Liver (tissue), 3 donors: ENCODE measurements at regions not wholly inside any gene's neighbourhood (a gene's known extent, or its start where the extent isn't known, plus 50 kb on each side); places are given as distances from the start of the nearest gene placed in this dataset.

Experiments
- ATF3 ChIP-seq: IDR thresholded peaks from 2 replicates; pipeline ENCODE4 v1.6.1; 2016; ENCODE audit warnings: antibody characterized with exemption
- FOXA1 ChIP-seq: IDR thresholded peaks from 2 replicates; pipeline ENCODE4 v1.6.1; 2016; ENCODE audit warnings: antibody characterized with exemption
- GABPA ChIP-seq, 2 donors: IDR thresholded peaks in 1 of 2; conservative IDR thresholded peaks in 1 of 2; 2 replicates each; pipeline ENCODE4 v1.6.1; 2016; ENCODE audit warnings: antibody characterized with exemption in 2 of 2, mild to moderate bottlenecking in 1 of 2, moderate library complexity in 1 of 2
- HNF4A ChIP-seq, 2 donors: conservative IDR thresholded peaks; 2 replicates each; pipeline ENCODE4 v1.6.1; 2016; ENCODE audit warnings: antibody characterized with exemption in 2 of 2, mild to moderate bottlenecking in 2 of 2
- JUND ChIP-seq, 2 donors: IDR thresholded peaks; 2 replicates each; pipeline ENCODE4 v1.6.1; 2016; ENCODE audit warnings: antibody characterized with exemption in 2 of 2
- RAD21 ChIP-seq, 2 donors: IDR thresholded peaks; 2 replicates each; pipeline ENCODE4 v1.6.1; 2016; ENCODE audit warnings: antibody characterized with exemption in 2 of 2, mild to moderate bottlenecking in 2 of 2
- SP1 ChIP-seq: IDR thresholded peaks from 2 replicates; pipeline ENCODE4 v1.6.1; 2018; ENCODE audit warnings: antibody characterized with exemption, mild to moderate bottlenecking
- TAF1 ChIP-seq: conservative IDR thresholded peaks from 2 replicates; pipeline ENCODE4 v1.6.1; 2016; ENCODE audit warnings: antibody characterized with exemption, mild to moderate bottlenecking
- YY1 ChIP-seq: IDR thresholded peaks from 2 replicates; pipeline ENCODE4 v1.6.1; 2016; ENCODE audit warnings: antibody characterized with exemption, mild to moderate bottlenecking
- ZBTB33 ChIP-seq: IDR thresholded peaks from 2 replicates; pipeline ENCODE4 v1.6.1; 2016; ENCODE audit warnings: antibody characterized with exemption
- TF ChIP-seq, protein P1 (sequence below): fragments of 150-350 bp; IDR thresholded peaks from 2 replicates; pipeline ENCODE4 v1.5.1; 2017; ENCODE audit warnings: improper control_type of control experiment, low read depth, low read length; ENCODE audit not compliant: missing input control
- TF ChIP-seq, protein P2 (sequence below): IDR thresholded peaks from 2 replicates; pipeline ENCODE4 v1.6.1; 2016; ENCODE audit warnings: antibody characterized with exemption
- donor health status: healthy.
- donor health status: healthy.

DNA sequence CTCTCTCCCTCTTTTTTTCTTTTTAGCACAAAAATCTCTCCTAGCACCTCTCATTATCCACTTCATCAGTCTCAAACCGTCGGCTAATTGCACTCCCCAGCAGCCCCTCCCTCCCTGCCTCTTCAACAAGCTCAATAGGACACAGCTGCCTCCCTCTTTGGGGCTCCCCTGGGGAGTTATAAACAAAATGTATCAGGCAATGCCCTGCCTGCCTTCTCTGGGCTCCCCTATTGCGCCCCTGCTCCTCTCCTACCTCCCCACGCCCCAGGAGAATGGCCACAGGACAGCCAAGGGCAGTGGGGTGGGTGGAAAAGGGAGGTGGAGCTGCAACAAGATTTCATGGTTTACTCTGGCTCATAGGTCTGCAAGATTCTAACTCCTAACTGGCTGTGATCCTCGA is 147.1 kb upstream of the GRIK3 start:
- TF ChIP-seq HNF4A (conservative IDR thresholded peaks at IDR 0.05), result no peak
- TF ChIP-seq GABPA (IDR thresholded peaks at IDR 0.05 in 1 of 2, conservative IDR thresholded peaks at IDR 0.05 in 1 of 2), result no peak
- no peak for TF ChIP-seq SP1
- TF ChIP-seq FOXA1, result no peak
- TF ChIP-seq, protein P1, sequence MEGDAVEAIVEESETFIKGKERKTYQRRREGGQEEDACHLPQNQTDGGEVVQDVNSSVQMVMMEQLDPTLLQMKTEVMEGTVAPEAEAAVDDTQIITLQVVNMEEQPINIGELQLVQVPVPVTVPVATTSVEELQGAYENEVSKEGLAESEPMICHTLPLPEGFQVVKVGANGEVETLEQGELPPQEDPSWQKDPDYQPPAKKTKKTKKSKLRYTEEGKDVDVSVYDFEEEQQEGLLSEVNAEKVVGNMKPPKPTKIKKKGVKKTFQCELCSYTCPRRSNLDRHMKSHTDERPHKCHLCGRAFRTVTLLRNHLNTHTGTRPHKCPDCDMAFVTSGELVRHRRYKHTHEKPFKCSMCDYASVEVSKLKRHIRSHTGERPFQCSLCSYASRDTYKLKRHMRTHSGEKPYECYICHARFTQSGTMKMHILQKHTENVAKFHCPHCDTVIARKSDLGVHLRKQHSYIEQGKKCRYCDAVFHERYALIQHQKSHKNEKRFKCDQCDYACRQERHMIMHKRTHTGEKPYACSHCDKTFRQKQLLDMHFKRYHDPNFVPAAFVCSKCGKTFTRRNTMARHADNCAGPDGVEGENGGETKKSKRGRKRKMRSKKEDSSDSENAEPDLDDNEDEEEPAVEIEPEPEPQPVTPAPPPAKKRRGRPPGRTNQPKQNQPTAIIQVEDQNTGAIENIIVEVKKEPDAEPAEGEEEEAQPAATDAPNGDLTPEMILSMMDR, result no peak
- TF ChIP-seq YY1, result no peak
- TF ChIP-seq RAD21 (IDR thresholded peaks at IDR 0.05), result no peak
- no peak for TF ChIP-seq TAF1
- no peak for TF ChIP-seq ZBTB33
- TF ChIP-seq, protein P2, sequence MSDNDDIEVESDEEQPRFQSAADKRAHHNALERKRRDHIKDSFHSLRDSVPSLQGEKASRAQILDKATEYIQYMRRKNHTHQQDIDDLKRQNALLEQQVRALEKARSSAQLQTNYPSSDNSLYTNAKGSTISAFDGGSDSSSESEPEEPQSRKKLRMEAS, result no peak
- TF ChIP-seq ATF3, result no peak
- no peak for TF ChIP-seq JUND (IDR thresholded peaks at IDR 0.05)
